ENCODE measurements at regions not wholly inside any gene's neighbourhood (a gene's known extent, or its start where the extent isn't known, plus 50 kb on each side); places are given as distances from the start of the nearest gene placed in this dataset.

- no peak overlapping the region for H3K27ac ChIP-seq
- TF ChIP-seq ZFX (IDR thresholded peaks at IDR 0.05) (no peak), CTCF (conservative IDR thresholded peaks at IDR 0.05) (no peak)
These were observed 89.8 kb upstream of the RTL6 start for GRCh38 chr22:44587737-44588310.

GRCh38 chr22:44586999-44587736 lies 89.1 kb upstream of the RTL6 start:
- TF ChIP-seq ZFX (IDR thresholded peaks at IDR 0.05) = no peak
- TF ChIP-seq CTCF (conservative IDR thresholded peaks at IDR 0.05) = no peak

GRCh38 chr22:44586351-44586990 lies 88.4 kb upstream of the RTL6 start:
- H3K27ac ChIP-seq = no peak overlapping the region
- TF ChIP-seq CTCF (conservative IDR thresholded peaks at IDR 0.05) (no peak), ZFX (IDR thresholded peaks at IDR 0.05) (no peak)

More at GRCh38 chr22:44586999-44587736, 89.1 kb upstream of the RTL6 start:
- no peak overlapping the region for H3K27ac ChIP-seq

GRCh38 chr22:44585559-44586350 lies 87.7 kb upstream of the RTL6 start:
- TF ChIP-seq CTCF (conservative IDR thresholded peaks at IDR 0.05) (no peak), ZFX (IDR thresholded peaks at IDR 0.05) (no peak)
- H3K27ac ChIP-seq = no peak overlapping the region

GRCh38 chr22:44584256-44584902 lies 86.3 kb upstream of the RTL6 start:
- TF ChIP-seq ZFX (IDR thresholded peaks at IDR 0.05) = no peak
- no peak for TF ChIP-seq CTCF (conservative IDR thresholded peaks at IDR 0.05)
- H3K27ac ChIP-seq = no peak overlapping the region

GRCh38 chr22:44583854-44584253 lies 85.8 kb upstream of the RTL6 start:
- no peak for TF ChIP-seq ZFX (IDR thresholded peaks at IDR 0.05)
- no peak for TF ChIP-seq CTCF (conservative IDR thresholded peaks at IDR 0.05)
- no peak overlapping the region for H3K27ac ChIP-seq
